K562 (cell line): ENCODE measurements at regions not wholly inside any gene's neighbourhood (a gene's known extent, or its start where the extent isn't known, plus 50 kb on each side); places are given as distances from the start of the nearest gene placed in this dataset.

Experiments used
- EGR1 ChIP-seq: fragments of 450-650 bp; conservative IDR thresholded peaks from 2 replicates; pipeline ENCODE4 v1.6.1; 2017; ENCODE audit warnings: mild to moderate bottlenecking
- MCM7 ChIP-seq, 2 experiments: fragments of 450-650 bp; IDR thresholded peaks; 2 replicates each; pipeline ENCODE4 v1.6.1; 2016 to 2018
- SMARCA4 ChIP-seq: fragments of 450-650 bp; IDR thresholded peaks from 2 replicates; pipeline ENCODE4 v1.6.1; 2016
- SMARCB1 ChIP-seq: IDR thresholded peaks from 2 replicates; pipeline ENCODE4 v1.6.1; 2011; ENCODE audit warnings: improper control_type of control experiment, low read depth; ENCODE audit not compliant: insufficient read length
- TF ChIP-seq, protein P1 (sequence below): fragments of 200-800 bp; sonication (Bioruptor generic); IDR thresholded peaks from 2 replicates; pipeline ENCODE4 v1.6.1; 2016; ENCODE audit warnings: missing genetic modification characterization, missing compliant biosample characterization
- TF ChIP-seq, protein P2 (sequence below): fragments of 450-650 bp; IDR thresholded peaks from 2 replicates; pipeline ENCODE4 v1.6.1; 2016; ENCODE audit warnings: borderline replicate concordance

GRCh38 chr11:109960831-109961230 is 132.4 kb upstream of the ZC3H12C start (continued):
- TF ChIP-seq, protein P1, sequence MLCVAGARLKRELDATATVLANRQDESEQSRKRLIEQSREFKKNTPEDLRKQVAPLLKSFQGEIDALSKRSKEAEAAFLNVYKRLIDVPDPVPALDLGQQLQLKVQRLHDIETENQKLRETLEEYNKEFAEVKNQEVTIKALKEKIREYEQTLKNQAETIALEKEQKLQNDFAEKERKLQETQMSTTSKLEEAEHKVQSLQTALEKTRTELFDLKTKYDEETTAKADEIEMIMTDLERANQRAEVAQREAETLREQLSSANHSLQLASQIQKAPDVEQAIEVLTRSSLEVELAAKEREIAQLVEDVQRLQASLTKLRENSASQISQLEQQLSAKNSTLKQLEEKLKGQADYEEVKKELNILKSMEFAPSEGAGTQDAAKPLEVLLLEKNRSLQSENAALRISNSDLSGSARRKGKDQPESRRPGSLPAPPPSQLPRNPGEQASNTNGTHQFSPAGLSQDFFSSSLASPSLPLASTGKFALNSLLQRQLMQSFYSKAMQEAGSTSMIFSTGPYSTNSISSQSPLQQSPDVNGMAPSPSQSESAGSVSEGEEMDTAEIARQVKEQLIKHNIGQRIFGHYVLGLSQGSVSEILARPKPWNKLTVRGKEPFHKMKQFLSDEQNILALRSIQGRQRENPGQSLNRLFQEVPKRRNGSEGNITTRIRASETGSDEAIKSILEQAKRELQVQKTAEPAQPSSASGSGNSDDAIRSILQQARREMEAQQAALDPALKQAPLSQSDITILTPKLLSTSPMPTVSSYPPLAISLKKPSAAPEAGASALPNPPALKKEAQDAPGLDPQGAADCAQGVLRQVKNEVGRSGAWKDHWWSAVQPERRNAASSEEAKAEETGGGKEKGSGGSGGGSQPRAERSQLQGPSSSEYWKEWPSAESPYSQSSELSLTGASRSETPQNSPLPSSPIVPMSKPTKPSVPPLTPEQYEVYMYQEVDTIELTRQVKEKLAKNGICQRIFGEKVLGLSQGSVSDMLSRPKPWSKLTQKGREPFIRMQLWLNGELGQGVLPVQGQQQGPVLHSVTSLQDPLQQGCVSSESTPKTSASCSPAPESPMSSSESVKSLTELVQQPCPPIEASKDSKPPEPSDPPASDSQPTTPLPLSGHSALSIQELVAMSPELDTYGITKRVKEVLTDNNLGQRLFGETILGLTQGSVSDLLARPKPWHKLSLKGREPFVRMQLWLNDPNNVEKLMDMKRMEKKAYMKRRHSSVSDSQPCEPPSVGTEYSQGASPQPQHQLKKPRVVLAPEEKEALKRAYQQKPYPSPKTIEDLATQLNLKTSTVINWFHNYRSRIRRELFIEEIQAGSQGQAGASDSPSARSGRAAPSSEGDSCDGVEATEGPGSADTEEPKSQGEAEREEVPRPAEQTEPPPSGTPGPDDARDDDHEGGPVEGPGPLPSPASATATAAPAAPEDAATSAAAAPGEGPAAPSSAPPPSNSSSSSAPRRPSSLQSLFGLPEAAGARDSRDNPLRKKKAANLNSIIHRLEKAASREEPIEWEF: no peak
- TF ChIP-seq, protein P2, sequence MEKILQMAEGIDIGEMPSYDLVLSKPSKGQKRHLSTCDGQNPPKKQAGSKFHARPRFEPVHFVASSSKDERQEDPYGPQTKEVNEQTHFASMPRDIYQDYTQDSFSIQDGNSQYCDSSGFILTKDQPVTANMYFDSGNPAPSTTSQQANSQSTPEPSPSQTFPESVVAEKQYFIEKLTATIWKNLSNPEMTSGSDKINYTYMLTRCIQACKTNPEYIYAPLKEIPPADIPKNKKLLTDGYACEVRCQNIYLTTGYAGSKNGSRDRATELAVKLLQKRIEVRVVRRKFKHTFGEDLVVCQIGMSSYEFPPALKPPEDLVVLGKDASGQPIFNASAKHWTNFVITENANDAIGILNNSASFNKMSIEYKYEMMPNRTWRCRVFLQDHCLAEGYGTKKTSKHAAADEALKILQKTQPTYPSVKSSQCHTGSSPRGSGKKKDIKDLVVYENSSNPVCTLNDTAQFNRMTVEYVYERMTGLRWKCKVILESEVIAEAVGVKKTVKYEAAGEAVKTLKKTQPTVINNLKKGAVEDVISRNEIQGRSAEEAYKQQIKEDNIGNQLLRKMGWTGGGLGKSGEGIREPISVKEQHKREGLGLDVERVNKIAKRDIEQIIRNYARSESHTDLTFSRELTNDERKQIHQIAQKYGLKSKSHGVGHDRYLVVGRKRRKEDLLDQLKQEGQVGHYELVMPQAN: no peak
- TF ChIP-seq MCM7 (IDR thresholded peaks at IDR 0.05) (no peak), SMARCB1 (no peak), SMARCA4 (no peak), EGR1 (no peak)
